Liver (tissue), 8 donors: ENCODE measurements at regions not wholly inside any gene's neighbourhood (a gene's known extent, or its start where the extent isn't known, plus 50 kb on each side); places are given as distances from the start of the nearest gene placed in this dataset.
A peak's percentile ranks its signal among the peaks of the same experiment; 100 is the strongest.

Experiments used
- DNase-seq: peaks from one replicate; pipeline ENCODE4 v3.0.0-alpha.2; 2017; ENCODE audit warnings: low spot score
- H3K27ac ChIP-seq, 2 donors: one replicate each; pipeline ENCODE4 v1.7.0; 2013; ENCODE audit warnings: inconsistent platforms in 2 of 2, low read length in 2 of 2, control low read depth in 1 of 2, low read depth in 1 of 2, mild to moderate bottlenecking in 1 of 2
- H3K27me3 ChIP-seq, 4 donors: one replicate each; pipeline versions ENCODE4 v1.6.1 to v1.7.0; 2013; ENCODE audit warnings: low read length in 3 of 4, inconsistent platforms in 1 of 4, mild to moderate bottlenecking in 1 of 4, moderate library complexity in 1 of 4; ENCODE audit not compliant: control insufficient read depth in 4 of 4, insufficient read depth in 4 of 4
- H3K36me3 ChIP-seq, 4 donors: one replicate each; pipeline versions ENCODE4 v1.6.1 to v1.7.0; 2013; ENCODE audit warnings: low read length in 3 of 4, mild to moderate bottlenecking in 3 of 4, low read depth in 1 of 4, moderate library complexity in 1 of 4; ENCODE audit not compliant: control insufficient read depth in 4 of 4, insufficient read depth in 3 of 4
- H3K4me1 ChIP-seq, 4 donors: one replicate each; pipeline versions ENCODE4 v1.6.1 to v1.7.0; 2013; ENCODE audit warnings: low read length in 3 of 4, mild to moderate bottlenecking in 3 of 4, moderate library complexity in 1 of 4; ENCODE audit not compliant: control insufficient read depth in 4 of 4, insufficient read depth in 4 of 4
- H3K4me3 ChIP-seq, 3 donors: one replicate each; pipeline versions ENCODE4 v1.6.1 to v1.7.0; 2013; ENCODE audit warnings: low read length in 3 of 3, control low read depth in 1 of 3, low read depth in 1 of 3, mild to moderate bottlenecking in 1 of 3
- H3K9ac ChIP-seq, 2 donors: one replicate each; pipeline ENCODE4 v1.7.0; 2013; ENCODE audit warnings: low read length in 2 of 2, mild to moderate bottlenecking in 2 of 2, moderate library complexity in 2 of 2, control low read depth in 1 of 2, low read depth in 1 of 2
- H3K9me3 ChIP-seq, 4 donors: one replicate each; pipeline versions ENCODE4 v1.6.1 to v1.7.0; 2013; ENCODE audit warnings: low read length in 3 of 4; ENCODE audit not compliant: control insufficient read depth in 4 of 4
- EGR1 ChIP-seq, 2 donors: IDR thresholded peaks; 2 replicates each; pipeline ENCODE4 v1.6.1; 2016 to 2018; ENCODE audit warnings: antibody characterized with exemption in 2 of 2, low read depth in 2 of 2
- FOXA1 ChIP-seq: IDR thresholded peaks from 2 replicates; pipeline ENCODE4 v1.6.1; 2016; ENCODE audit warnings: antibody characterized with exemption
- HNF4A ChIP-seq, 2 donors: conservative IDR thresholded peaks; 2 replicates each; pipeline ENCODE4 v1.6.1; 2016; ENCODE audit warnings: antibody characterized with exemption in 2 of 2, mild to moderate bottlenecking in 2 of 2
- SP1 ChIP-seq: IDR thresholded peaks from 2 replicates; pipeline ENCODE4 v1.6.1; 2018; ENCODE audit warnings: antibody characterized with exemption, mild to moderate bottlenecking
- TAF1 ChIP-seq: conservative IDR thresholded peaks from 2 replicates; pipeline ENCODE4 v1.6.1; 2016; ENCODE audit warnings: antibody characterized with exemption, mild to moderate bottlenecking
- YY1 ChIP-seq: IDR thresholded peaks from 2 replicates; pipeline ENCODE4 v1.6.1; 2016; ENCODE audit warnings: antibody characterized with exemption, mild to moderate bottlenecking
- ZBTB33 ChIP-seq: IDR thresholded peaks from 2 replicates; pipeline ENCODE4 v1.6.1; 2016; ENCODE audit warnings: antibody characterized with exemption
- WGBS: extraction: QIAGEN DNeasy Blood & Tissue Kit; methylation state at CpG from one replicate; pipeline ENCODE4 v1.1.7; 2013; 5-methylcytosine and 5-hydroxymethylcytosine counted together
- TF ChIP-seq, protein P1 (sequence below): fragments of 150-350 bp; IDR thresholded peaks from 2 replicates; pipeline ENCODE4 v1.5.1; 2017; ENCODE audit warnings: improper control_type of control experiment, low read depth, low read length; ENCODE audit not compliant: missing input control
- TF ChIP-seq, protein P2 (sequence below): IDR thresholded peaks from 2 replicates; pipeline ENCODE4 v1.6.1; 2016; ENCODE audit warnings: antibody characterized with exemption
- TF ChIP-seq, protein P3 (sequence below): IDR thresholded peaks from 2 replicates; pipeline ENCODE4 v1.6.1; 2016; ENCODE audit warnings: antibody characterized with exemption
- donor health status: healthy.
- donor health status: healthy.
- donor health status: healthy.
- donor health status: healthy.
- donor health status: healthy.

DNA sequence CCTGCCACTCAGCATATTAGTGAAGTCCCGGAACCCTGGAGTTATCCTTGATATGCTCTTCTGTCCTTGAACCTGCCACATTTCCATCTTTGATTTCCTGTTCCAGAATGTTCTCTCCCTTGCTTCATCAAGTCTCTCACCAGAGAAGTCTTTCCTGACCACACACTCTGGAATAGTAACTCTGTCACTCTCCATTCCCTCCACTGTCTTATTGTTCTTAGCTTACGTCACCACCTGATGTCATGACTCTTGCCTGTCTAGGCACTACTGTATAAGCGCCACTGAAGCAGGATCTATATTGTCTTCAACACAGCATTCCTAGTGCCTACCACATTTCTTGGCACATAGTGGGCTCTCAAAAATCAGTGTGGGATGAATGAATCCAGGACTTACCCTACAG lies 65.4 kb upstream of the SMYD2 start (continued):
- TF ChIP-seq, protein P1, sequence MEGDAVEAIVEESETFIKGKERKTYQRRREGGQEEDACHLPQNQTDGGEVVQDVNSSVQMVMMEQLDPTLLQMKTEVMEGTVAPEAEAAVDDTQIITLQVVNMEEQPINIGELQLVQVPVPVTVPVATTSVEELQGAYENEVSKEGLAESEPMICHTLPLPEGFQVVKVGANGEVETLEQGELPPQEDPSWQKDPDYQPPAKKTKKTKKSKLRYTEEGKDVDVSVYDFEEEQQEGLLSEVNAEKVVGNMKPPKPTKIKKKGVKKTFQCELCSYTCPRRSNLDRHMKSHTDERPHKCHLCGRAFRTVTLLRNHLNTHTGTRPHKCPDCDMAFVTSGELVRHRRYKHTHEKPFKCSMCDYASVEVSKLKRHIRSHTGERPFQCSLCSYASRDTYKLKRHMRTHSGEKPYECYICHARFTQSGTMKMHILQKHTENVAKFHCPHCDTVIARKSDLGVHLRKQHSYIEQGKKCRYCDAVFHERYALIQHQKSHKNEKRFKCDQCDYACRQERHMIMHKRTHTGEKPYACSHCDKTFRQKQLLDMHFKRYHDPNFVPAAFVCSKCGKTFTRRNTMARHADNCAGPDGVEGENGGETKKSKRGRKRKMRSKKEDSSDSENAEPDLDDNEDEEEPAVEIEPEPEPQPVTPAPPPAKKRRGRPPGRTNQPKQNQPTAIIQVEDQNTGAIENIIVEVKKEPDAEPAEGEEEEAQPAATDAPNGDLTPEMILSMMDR, result no peak
- TF ChIP-seq ZBTB33 (no peak), HNF4A (conservative IDR thresholded peaks at IDR 0.05) (no peak), TAF1 (no peak)
- TF ChIP-seq, protein P2, sequence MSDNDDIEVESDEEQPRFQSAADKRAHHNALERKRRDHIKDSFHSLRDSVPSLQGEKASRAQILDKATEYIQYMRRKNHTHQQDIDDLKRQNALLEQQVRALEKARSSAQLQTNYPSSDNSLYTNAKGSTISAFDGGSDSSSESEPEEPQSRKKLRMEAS, result no peak

GRCh38 chr1:214216021-214216420 lies 64.9 kb upstream of the SMYD2 start:
- 94% methylated on average over 1 of the region's 1 CpG for WGBS
- no peaks in the 10 kb centered on the region for H3K36me3 ChIP-seq
- DNase-seq, result no peak
- H3K4me1 ChIP-seq, result peaks cover 0 to 38% (median 27%) of the 10 kb centered on the region in 4 donors
- TF ChIP-seq SP1, result no peak
- no peak for TF ChIP-seq YY1
- TF ChIP-seq, protein P3, sequence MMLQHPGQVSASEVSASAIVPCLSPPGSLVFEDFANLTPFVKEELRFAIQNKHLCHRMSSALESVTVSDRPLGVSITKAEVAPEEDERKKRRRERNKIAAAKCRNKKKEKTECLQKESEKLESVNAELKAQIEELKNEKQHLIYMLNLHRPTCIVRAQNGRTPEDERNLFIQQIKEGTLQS, result no peak
- TF ChIP-seq ZBTB33, result no peak
- TF ChIP-seq FOXA1, result no peak
- TF ChIP-seq EGR1 (IDR thresholded peaks at IDR 0.05; ENCODE audit: low read depth in 2 of 2), result no peak
- TF ChIP-seq HNF4A (conservative IDR thresholded peaks at IDR 0.05), result no peak
- no peaks in the 10 kb centered on the region for H3K9me3 ChIP-seq
- no peak overlapping the region for H3K27ac ChIP-seq
- H3K27me3 ChIP-seq, result no peaks in the 10 kb centered on the region
- H3K4me3 ChIP-seq, result no peak overlapping the region
- no peak overlapping the region for H3K9ac ChIP-seq

DNA sequence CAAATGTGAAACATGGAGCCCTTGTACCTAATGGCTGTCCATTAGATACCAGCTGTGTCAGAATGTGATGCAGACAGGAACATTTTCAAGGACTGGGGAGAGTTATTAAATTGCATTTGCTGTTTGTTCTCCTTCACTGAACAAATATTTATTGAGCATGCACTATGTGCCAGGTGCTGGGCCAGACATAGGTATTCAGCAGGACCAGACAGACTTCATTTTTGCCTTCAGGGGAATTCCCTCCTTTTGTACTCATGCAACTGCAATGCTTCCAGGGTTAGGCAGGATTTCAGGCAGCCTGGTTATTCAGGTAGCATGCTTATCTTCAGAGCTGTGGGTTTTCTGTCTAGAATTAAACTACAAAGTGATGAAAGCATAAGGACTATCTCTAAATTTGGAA lies 64.2 kb upstream of the SMYD2 start:
- Histone ChIP-seq H3K9ac (no peak overlapping the region), H3K9me3 (no peaks in the 10 kb centered on the region), H3K27ac (no peak overlapping the region), H3K36me3 (no peaks in the 10 kb centered on the region), H3K4me3 (no peak overlapping the region), H3K27me3 (no peaks in the 10 kb centered on the region), H3K4me1 (peaks cover 0 to 38% (median 27%) of the 10 kb centered on the region in 4 donors)
- no peak for DNase-seq
- TF ChIP-seq YY1 (peak; percentile 35), SP1 (peak; percentile 11)
- TF ChIP-seq, protein P1, result no peak
- TF ChIP-seq, protein P3, result no peak
